HEK293 (cell line): ENCODE measurements at regions not wholly inside any gene's neighbourhood (a gene's known extent, or its start where the extent isn't known, plus 50 kb on each side); places are given as distances from the start of the nearest gene placed in this dataset.

Source experiments
- CTCF ChIA-PET: fragments of 350-600 bp; formaldehyde crosslinking; extraction: SDS; loops from one replicate; lab custom pipeline; 2021; ENCODE audit warnings: antibody characterized with exemption; lab: Yijun Ruan, JAX
- POLR2A ChIA-PET: fragments of 300-600 bp; formaldehyde crosslinking; extraction: SDS; loops from one replicate; lab custom pipeline; 2020; ENCODE audit warnings: antibody characterized with exemption, inconsistent platforms; lab: Yijun Ruan, JAX
- H3K27ac ChIP-seq: fragments of 200-500 bp; sonication (Bioruptor generic); 2 replicates; pipeline ENCODE4 v1.5.1; 2014; ENCODE audit warnings: low read depth, low read length, control low read depth, inconsistent platforms; ENCODE audit errors: extremely low read depth
- H3K36me3 ChIP-seq, 2 experiments: fragments of 200-500 bp in 1 of 2; sonication (Bioruptor generic) in 1 of 2; 1 replicate in 1 of 2; 2 replicates in 1 of 2; pipeline ENCODE4 v1.5.1; 2014 to 2017; ENCODE audit warnings: inconsistent platforms in 2 of 2, low read length in 2 of 2; ENCODE audit not compliant: control insufficient read depth in 2 of 2, insufficient read depth in 1 of 2
- H3K4me1 ChIP-seq: fragments of 200-500 bp; sonication (Bioruptor generic); 2 replicates; pipeline ENCODE4 v1.5.1; 2014; ENCODE audit warnings: mild to moderate bottlenecking, low read length, inconsistent platforms; ENCODE audit not compliant: control insufficient read depth, insufficient read depth
- H3K4me3 ChIP-seq: 2 replicates; pipeline ENCODE4 v1.5.1; 2011; ENCODE audit warnings: low read depth, mild to moderate bottlenecking, control low read depth, low read length, moderate library complexity
- H3K9me3 ChIP-seq: fragments of 200-500 bp; sonication (Bioruptor generic); 2 replicates; pipeline ENCODE4 v1.5.1; 2014; ENCODE audit warnings: low read depth, low read length, inconsistent platforms; ENCODE audit not compliant: control insufficient read depth, insufficient read depth
- BCL11A ChIP-seq: fragments of 450-650 bp; formaldehyde crosslinking; IDR thresholded peaks from 2 replicates; pipeline ENCODE4 v1.5.1; 2016; ENCODE audit warnings: low read depth, missing biosample characterization, missing genetic modification characterization
- BCL11B ChIP-seq: fragments of 450-650 bp; formaldehyde crosslinking; IDR thresholded peaks from 2 replicates; pipeline ENCODE4 v1.5.1; 2016; ENCODE audit warnings: low read depth, missing biosample characterization, missing genetic modification characterization
- GLIS2 ChIP-seq: fragments of 450-650 bp; formaldehyde crosslinking; IDR thresholded peaks from 2 replicates; pipeline ENCODE4 v1.5.1; 2016; ENCODE audit warnings: missing biosample characterization, missing genetic modification characterization
- HOXA7 ChIP-seq: sonication (generic); formaldehyde crosslinking; IDR thresholded peaks from 2 replicates; pipeline ENCODE4 v1.8.1; 2022; ENCODE audit warnings: missing genetic modification reagents, borderline replicate concordance
- IKZF3 ChIP-seq: fragments of 450-650 bp; IDR thresholded peaks from 2 replicates; pipeline ENCODE4 v1.5.0; 2018; ENCODE audit warnings: missing biosample characterization, mild to moderate bottlenecking, missing genetic modification characterization, moderate library complexity
- KLF16 ChIP-seq: fragments of 450-650 bp; formaldehyde crosslinking; IDR thresholded peaks from 2 replicates; pipeline ENCODE4 v1.5.1; 2017; ENCODE audit warnings: missing biosample characterization, missing genetic modification characterization
- MZF1 ChIP-seq: fragments of 450-650 bp; formaldehyde crosslinking; IDR thresholded peaks from 2 replicates; pipeline ENCODE4 v1.5.1; 2017; ENCODE audit warnings: missing biosample characterization, missing genetic modification characterization, borderline replicate concordance
- PRDM2 ChIP-seq: fragments of 450-650 bp; formaldehyde crosslinking; IDR thresholded peaks from 2 replicates; pipeline ENCODE4 v1.5.1; 2016; ENCODE audit warnings: missing biosample characterization, missing genetic modification characterization, borderline replicate concordance
- PRDM6 ChIP-seq: fragments of 450-650 bp; formaldehyde crosslinking; IDR thresholded peaks from 2 replicates; pipeline ENCODE4 v1.5.1; 2017; ENCODE audit warnings: missing biosample characterization, missing genetic modification characterization
- SALL2 ChIP-seq: fragments of 450-650 bp; formaldehyde crosslinking; IDR thresholded peaks from 2 replicates; pipeline ENCODE4 v1.5.0; 2017; ENCODE audit warnings: missing biosample characterization, mild to moderate bottlenecking, missing genetic modification characterization, borderline replicate concordance
- SP3 ChIP-seq: fragments of 450-650 bp; formaldehyde crosslinking; IDR thresholded peaks from 2 replicates; pipeline ENCODE4 v1.5.1; 2016; ENCODE audit warnings: missing biosample characterization, missing genetic modification characterization
- WT1 ChIP-seq: fragments of 450-650 bp; formaldehyde crosslinking; IDR thresholded peaks from 2 replicates; pipeline ENCODE4 v1.5.1; 2016; ENCODE audit warnings: missing biosample characterization, missing genetic modification characterization
- ZBTB17 ChIP-seq: fragments of 450-650 bp; formaldehyde crosslinking; IDR thresholded peaks from 2 replicates; pipeline ENCODE4 v1.5.1; 2016; ENCODE audit warnings: missing biosample characterization, missing genetic modification characterization
- ZEB2 ChIP-seq: fragments of 450-650 bp; formaldehyde crosslinking; IDR thresholded peaks from 2 replicates; pipeline ENCODE4 v1.5.1; 2016; ENCODE audit warnings: missing biosample characterization, missing genetic modification characterization
- ZNF148 ChIP-seq: fragments of 450-650 bp; formaldehyde crosslinking; IDR thresholded peaks from 2 replicates; pipeline ENCODE4 v1.5.0; 2017; ENCODE audit warnings: missing biosample characterization, missing genetic modification characterization, borderline replicate concordance
- ZNF202 ChIP-seq: fragments of 450-650 bp; formaldehyde crosslinking; IDR thresholded peaks from 2 replicates; pipeline ENCODE4 v1.5.1; 2016; ENCODE audit warnings: missing biosample characterization, missing genetic modification characterization, borderline replicate concordance
- ZNF366 ChIP-seq: fragments of 450-650 bp; formaldehyde crosslinking; conservative IDR thresholded peaks from 2 replicates; pipeline ENCODE4 v1.5.1; 2016; ENCODE audit warnings: missing biosample characterization, missing genetic modification characterization
- ZNF510 ChIP-seq: fragments of 450-650 bp; formaldehyde crosslinking; IDR thresholded peaks from 2 replicates; pipeline ENCODE4 v1.5.1; 2018; ENCODE audit warnings: mild to moderate bottlenecking, missing genetic modification characterization, missing biosample characterization; ENCODE audit not compliant: insufficient replicate concordance

GRCh38 chr18:27483276-27483675 lies 298.2 kb upstream of the CHST9 start:
- ChIA-PET POLR2A (no interaction called here), CTCF (interaction anchor here (0.6 kb wide), 1 partner anchor 157 kb away, joined by 3 read pairs; no protein-coding TSS in a partner anchor)
- Histone ChIP-seq H3K27ac (no peak overlapping the region), H3K4me1 (no peaks in the 10 kb centered on the region; the same call in 1 of the 2 replicates), H3K4me3 (no peak overlapping the region), H3K36me3 (no peaks in the 10 kb centered on the region), H3K9me3 (no peaks in the 10 kb centered on the region)
- TF ChIP-seq GLIS2 (tag by site-specific recombination) (no peak), PRDM6 (tag by site-specific recombination) (peak; percentile 47; the same call in 1 of the 2 replicates), WT1 (tag by site-specific recombination) (peak; percentile 26; the same call in 1 of the 2 replicates), KLF16 (tag by site-specific recombination) (0 out of 2 replicates have a peak, but pooled peaks have one; percentile 34)

GRCh38 chr18:27478459-27478858 lies 293.4 kb upstream of the CHST9 start:
- CTCF ChIA-PET = no interaction called here
- Histone ChIP-seq H3K27ac (no peak overlapping the region), H3K4me3 (no peak overlapping the region), H3K9me3 (no peaks in the 10 kb centered on the region), H3K36me3 (no peaks in the 10 kb centered on the region), H3K4me1 (no peaks in the 10 kb centered on the region; the same call in 1 of the 2 replicates)
- TF ChIP-seq ZEB2 (tag by site-specific recombination) (no peak), IKZF3 (tag by site-specific recombination) (no peak), BCL11B (tag by site-specific recombination) (no peak), ZNF202 (tag by site-specific recombination) (no peak), WT1 (tag by site-specific recombination) (no peak), ZNF148 (tag by site-specific recombination) (no peak), ZNF366 (tag by site-specific recombination) (no peak), ZBTB17 (tag by site-specific recombination) (no peak), SALL2 (tag by site-specific recombination) (no peak)
- POLR2A ChIA-PET = no interaction called here

- H3K36me3 ChIP-seq = no peaks in the 10 kb centered on the region
- POLR2A ChIA-PET = no interaction called here
- H3K9me3 ChIP-seq = no peaks in the 10 kb centered on the region
- CTCF ChIA-PET = interaction anchor here (0.6 to 0.9 kb wide), 2 partner anchors 53 to 98 kb away, joined by 3 to 5 read pairs; no protein-coding TSS in a partner anchor
- no peaks in the 10 kb centered on the region for H3K4me1 ChIP-seq
- no peak overlapping the region for H3K27ac ChIP-seq
- no peak for TF ChIP-seq HOXA7 (CRISPR knock-in tag)
- TF ChIP-seq, all 188 proteins: peak for 0
- no peak overlapping the region for H3K4me3 ChIP-seq
Observed at GRCh38 chr18:27473318-27473717, 288.2 kb upstream of the CHST9 start.

GRCh38 chr18:27467073-27467472 lies 282.0 kb upstream of the CHST9 start:
- Histone ChIP-seq H3K4me3 (no peak overlapping the region), H3K9me3 (no peaks in the 10 kb centered on the region), H3K36me3 (no peaks in the 10 kb centered on the region), H3K27ac (no peak overlapping the region), H3K4me1 (no peaks in the 10 kb centered on the region)
- ChIA-PET CTCF (interaction anchor here (0.6 kb wide), 1 partner anchor 37 kb away, joined by 4 read pairs; no protein-coding TSS in a partner anchor), POLR2A (no interaction called here)
- TF ChIP-seq PRDM2 (tag by site-specific recombination) (no peak), SP3 (no peak), BCL11A (tag by site-specific recombination) (no peak), MZF1 (tag by site-specific recombination) (no peak), ZNF510 (tag by site-specific recombination) (no peak)
